GM23338 (cell line): ENCODE measurements at regions not wholly inside any gene's neighbourhood (a gene's known extent, or its start where the extent isn't known, plus 50 kb on each side); places are given as distances from the start of the nearest gene placed in this dataset.

ENCODE experiments used
- ATAC-seq: fragments of 200-7000 bp; cut with Tn5 transposase; 3 replicates; pipeline ENCODE4 v1.9.1; 2020
- DNase-seq: peaks from one replicate; pipeline ENCODE4 v3.0.0-alpha.2; 2015; ENCODE audit warnings: low spot score
- H2AFZ ChIP-seq: fragments of 200-600 bp; sonication (generic); 2 replicates; pipeline ENCODE4 v1.8.0; 2016; ENCODE audit warnings: antibody characterized with exemption, mild to moderate bottlenecking, moderate library complexity
- H3F3A ChIP-seq: fragments of 200-600 bp; sonication (generic); replicated peaks from 2 replicates; pipeline ENCODE4 v1.8.0; 2017; ENCODE audit warnings: antibody characterized with exemption, mixed run types, low read depth
- H3K27ac ChIP-seq: fragments of 200-600 bp; sonication (generic); 2 replicates; pipeline ENCODE4 v1.6.1; 2016; ENCODE audit warnings: low read depth
- H3K27me3 ChIP-seq: fragments of 200-600 bp; sonication (generic); 2 replicates; pipeline ENCODE4 v1.8.0; 2016; ENCODE audit warnings: mild to moderate bottlenecking, mixed run types, moderate library complexity; ENCODE audit not compliant: insufficient read depth
- H3K36me3 ChIP-seq: fragments of 200-600 bp; sonication (generic); 2 replicates; pipeline ENCODE4 v1.8.0; 2016; ENCODE audit warnings: mild to moderate bottlenecking; ENCODE audit not compliant: insufficient read depth
- H3K4me1 ChIP-seq: fragments of 200-600 bp; sonication (generic); 2 replicates; pipeline ENCODE4 v1.8.0; 2016; ENCODE audit warnings: mild to moderate bottlenecking, moderate library complexity; ENCODE audit not compliant: insufficient read depth
- H3K4me2 ChIP-seq: fragments of 200-600 bp; sonication (generic); 2 replicates; pipeline ENCODE4 v1.7.1; 2017; ENCODE audit warnings: mixed run types
- H3K4me3 ChIP-seq: fragments of 200-600 bp; sonication (generic); 2 replicates; pipeline ENCODE4 v1.6.1; 2016; ENCODE audit warnings: mixed run types
- H3K79me2 ChIP-seq: fragments of 200-600 bp; sonication (generic); replicated peaks from 2 replicates; pipeline ENCODE4 v1.8.0; 2017; ENCODE audit warnings: mild to moderate bottlenecking; ENCODE audit not compliant: insufficient read depth
- H3K9me2 ChIP-seq: fragments of 200-600 bp; sonication (generic); 2 replicates; pipeline ENCODE4 v1.8.0; 2017; ENCODE audit not compliant: insufficient read depth
- H4K20me1 ChIP-seq: fragments of 200-600 bp; sonication (generic); replicated peaks from 2 replicates; pipeline ENCODE4 v1.8.0; 2017; ENCODE audit warnings: mild to moderate bottlenecking; ENCODE audit not compliant: insufficient read depth
- H3K27ac Mint-ChIP-seq: 2 replicates; pipeline ENCODE4 v1.8.0; 2020; ENCODE audit warnings: inconsistent platforms, mild to moderate bottlenecking, moderate library complexity, mixed read lengths
- H3K27me3 Mint-ChIP-seq: 3 replicates; pipeline ENCODE4 v1.8.0; 2022; ENCODE audit warnings: low read depth, mild to moderate bottlenecking, moderate library complexity, mixed read lengths, inconsistent platforms; ENCODE audit not compliant: insufficient read depth, poor library complexity
- H3K36me3 Mint-ChIP-seq: 3 replicates; pipeline ENCODE4 v1.8.0; 2021; ENCODE audit warnings: low read depth, mild to moderate bottlenecking, inconsistent platforms, moderate library complexity, mixed read lengths
- H3K4me1 Mint-ChIP-seq: 3 replicates; pipeline ENCODE4 v1.8.0; 2020; ENCODE audit warnings: mild to moderate bottlenecking, inconsistent platforms, mixed read lengths
- H3K4me3 Mint-ChIP-seq: 3 replicates; pipeline ENCODE4 v1.8.0; 2021; ENCODE audit warnings: moderate library complexity, mild to moderate bottlenecking, inconsistent platforms, mixed read lengths
- H3K9me3 Mint-ChIP-seq: 3 replicates; pipeline ENCODE4 v1.8.0; 2020; ENCODE audit warnings: moderate library complexity, mild to moderate bottlenecking, inconsistent platforms, mixed read lengths
- CREB1 ChIP-seq: fragments of 250-450 bp; sonication (Bioruptor Pico); IDR thresholded peaks from 2 replicates; pipeline ENCODE4 v1.5.0; 2020; ENCODE audit warnings: low read depth, mild to moderate bottlenecking, moderate library complexity
- CTCF ChIP-seq, 2 experiments: fragments of 200-600 bp in 1 of 2; sonication (generic) in 1 of 2; conservative IDR thresholded peaks; 2 replicates each; pipeline versions ENCODE4 v1.5.1 to v1.6.1; 2016 to 2017; ENCODE audit warnings: antibody characterized with exemption in 2 of 2, low read depth in 2 of 2, mild to moderate bottlenecking in 2 of 2, moderate library complexity in 1 of 2
- EZH2 ChIP-seq: fragments of 200-600 bp; sonication (generic); IDR thresholded peaks from one replicate; pipeline ENCODE4 v1.8.0; 2017; ENCODE audit warnings: antibody characterized with exemption, mild to moderate bottlenecking, low read depth; ENCODE audit not compliant: unreplicated experiment
- EZH2phosphoT487 ChIP-seq: fragments of 200-600 bp; sonication (generic); IDR thresholded peaks from one replicate; pipeline ENCODE4 v1.8.1; 2018; ENCODE audit warnings: antibody characterized with exemption; ENCODE audit not compliant: unreplicated experiment
- JUNB ChIP-seq: IDR thresholded peaks from one replicate; pipeline ENCODE4 v1.6.1; 2016; ENCODE audit warnings: antibody characterized with exemption; ENCODE audit not compliant: unreplicated experiment
- NANOG ChIP-seq: IDR thresholded peaks from 2 replicates; pipeline ENCODE4 v1.6.1; 2016; ENCODE audit warnings: antibody characterized with exemption, borderline replicate concordance
- POLR2AphosphoS5 ChIP-seq: IDR thresholded peaks from 2 replicates; pipeline ENCODE4 v1.6.1; 2016; ENCODE audit warnings: antibody characterized with exemption, low read depth
- REST ChIP-seq: IDR thresholded peaks from one replicate; pipeline ENCODE4 v1.6.1; 2018; ENCODE audit warnings: antibody characterized with exemption; ENCODE audit not compliant: unreplicated experiment
- STAT1 ChIP-seq: IDR thresholded peaks from one replicate; pipeline ENCODE4 v1.6.1; 2016; ENCODE audit warnings: antibody characterized with exemption; ENCODE audit not compliant: unreplicated experiment
- ZNF114 ChIP-seq: fragments of 250-450 bp; sonication (Bioruptor Pico); IDR thresholded peaks from 2 replicates; pipeline ENCODE4 v1.5.0; 2020; ENCODE audit warnings: mild to moderate bottlenecking, moderate library complexity
- ZNF331 ChIP-seq: fragments of 250-450 bp; sonication (Bioruptor Pico); IDR thresholded peaks from 2 replicates; pipeline ENCODE4 v1.5.0; 2020; ENCODE audit warnings: low read depth, mild to moderate bottlenecking, moderate library complexity
- TF ChIP-seq, protein P1 (sequence below): IDR thresholded peaks from 2 replicates; pipeline ENCODE4 v1.6.1; 2016; ENCODE audit warnings: antibody characterized with exemption
- TF ChIP-seq, protein P2 (sequence below): fragments of 250-450 bp; sonication (Bioruptor Pico); IDR thresholded peaks from 2 replicates; pipeline ENCODE4 v1.5.0; 2020; ENCODE audit warnings: mild to moderate bottlenecking, moderate library complexity

DNA sequence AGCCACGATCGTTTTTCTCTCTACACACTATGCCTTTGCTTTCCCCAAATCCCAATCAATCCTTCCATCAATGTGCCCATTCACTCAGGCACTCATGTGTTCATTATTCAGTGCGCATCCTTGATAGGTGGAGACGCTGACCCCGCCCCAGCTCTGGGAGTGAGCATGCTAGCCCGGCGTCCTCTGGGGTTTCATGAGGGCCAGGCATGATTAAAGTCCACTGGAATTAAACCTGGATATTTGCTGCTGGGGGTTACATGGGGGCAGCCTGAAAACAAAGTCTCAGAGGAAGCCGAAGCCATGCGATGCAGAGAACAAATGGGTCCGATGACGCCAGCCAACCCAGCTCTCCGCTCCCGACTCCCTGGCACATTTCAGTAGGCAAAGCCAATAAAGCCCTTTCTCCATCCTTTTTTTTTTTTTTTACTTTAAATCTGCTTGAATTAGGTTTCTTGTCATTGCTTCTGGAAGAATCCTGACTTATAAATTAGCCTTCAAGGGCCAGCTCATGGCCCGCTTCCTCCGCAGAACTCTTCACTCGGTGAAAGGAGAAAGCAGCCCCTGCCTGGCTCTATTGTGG is 316.4 kb upstream of the ID2 start:
- Histone ChIP-seq H3K4me2 (no peak overlapping the region), H3F3A (no peaks in the 10 kb centered on the region), H3K79me2 (no peaks in the 10 kb centered on the region), H2AFZ (no peak overlapping the region), H3K36me3 (no peaks in the 10 kb centered on the region), H3K9me2 (no peaks in the 10 kb centered on the region), H4K20me1 (no peaks in the 10 kb centered on the region), H3K27me3 (no peaks in the 10 kb centered on the region), H3K27ac (no peak overlapping the region), H3K4me1 (no peaks in the 10 kb centered on the region), H3K4me3 (no peak overlapping the region)
- ATAC-seq: no peak
- H3K4me3 Mint-ChIP-seq: no peak overlapping the region
- peaks cover 8% of the 10 kb centered on the region; the same call in 2 of the 3 replicates for H3K4me1 Mint-ChIP-seq
- TF ChIP-seq REST (no peak), EZH2phosphoT487 (no peak), JUNB (no peak), CTCF (conservative IDR thresholded peaks at IDR 0.05; ENCODE audit: low read depth in 2 of 2) (no peak), ZNF114 (CRISPR knock-in tag) (no peak), STAT1 (no peak), CREB1 (CRISPR knock-in tag) (no peak), EZH2 (no peak), NANOG (no peak), POLR2AphosphoS5 (no peak), ZNF331 (CRISPR knock-in tag) (no peak)
- TF ChIP-seq, protein P1, sequence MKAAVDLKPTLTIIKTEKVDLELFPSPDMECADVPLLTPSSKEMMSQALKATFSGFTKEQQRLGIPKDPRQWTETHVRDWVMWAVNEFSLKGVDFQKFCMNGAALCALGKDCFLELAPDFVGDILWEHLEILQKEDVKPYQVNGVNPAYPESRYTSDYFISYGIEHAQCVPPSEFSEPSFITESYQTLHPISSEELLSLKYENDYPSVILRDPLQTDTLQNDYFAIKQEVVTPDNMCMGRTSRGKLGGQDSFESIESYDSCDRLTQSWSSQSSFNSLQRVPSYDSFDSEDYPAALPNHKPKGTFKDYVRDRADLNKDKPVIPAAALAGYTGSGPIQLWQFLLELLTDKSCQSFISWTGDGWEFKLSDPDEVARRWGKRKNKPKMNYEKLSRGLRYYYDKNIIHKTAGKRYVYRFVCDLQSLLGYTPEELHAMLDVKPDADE: no peak
- TF ChIP-seq, protein P2, sequence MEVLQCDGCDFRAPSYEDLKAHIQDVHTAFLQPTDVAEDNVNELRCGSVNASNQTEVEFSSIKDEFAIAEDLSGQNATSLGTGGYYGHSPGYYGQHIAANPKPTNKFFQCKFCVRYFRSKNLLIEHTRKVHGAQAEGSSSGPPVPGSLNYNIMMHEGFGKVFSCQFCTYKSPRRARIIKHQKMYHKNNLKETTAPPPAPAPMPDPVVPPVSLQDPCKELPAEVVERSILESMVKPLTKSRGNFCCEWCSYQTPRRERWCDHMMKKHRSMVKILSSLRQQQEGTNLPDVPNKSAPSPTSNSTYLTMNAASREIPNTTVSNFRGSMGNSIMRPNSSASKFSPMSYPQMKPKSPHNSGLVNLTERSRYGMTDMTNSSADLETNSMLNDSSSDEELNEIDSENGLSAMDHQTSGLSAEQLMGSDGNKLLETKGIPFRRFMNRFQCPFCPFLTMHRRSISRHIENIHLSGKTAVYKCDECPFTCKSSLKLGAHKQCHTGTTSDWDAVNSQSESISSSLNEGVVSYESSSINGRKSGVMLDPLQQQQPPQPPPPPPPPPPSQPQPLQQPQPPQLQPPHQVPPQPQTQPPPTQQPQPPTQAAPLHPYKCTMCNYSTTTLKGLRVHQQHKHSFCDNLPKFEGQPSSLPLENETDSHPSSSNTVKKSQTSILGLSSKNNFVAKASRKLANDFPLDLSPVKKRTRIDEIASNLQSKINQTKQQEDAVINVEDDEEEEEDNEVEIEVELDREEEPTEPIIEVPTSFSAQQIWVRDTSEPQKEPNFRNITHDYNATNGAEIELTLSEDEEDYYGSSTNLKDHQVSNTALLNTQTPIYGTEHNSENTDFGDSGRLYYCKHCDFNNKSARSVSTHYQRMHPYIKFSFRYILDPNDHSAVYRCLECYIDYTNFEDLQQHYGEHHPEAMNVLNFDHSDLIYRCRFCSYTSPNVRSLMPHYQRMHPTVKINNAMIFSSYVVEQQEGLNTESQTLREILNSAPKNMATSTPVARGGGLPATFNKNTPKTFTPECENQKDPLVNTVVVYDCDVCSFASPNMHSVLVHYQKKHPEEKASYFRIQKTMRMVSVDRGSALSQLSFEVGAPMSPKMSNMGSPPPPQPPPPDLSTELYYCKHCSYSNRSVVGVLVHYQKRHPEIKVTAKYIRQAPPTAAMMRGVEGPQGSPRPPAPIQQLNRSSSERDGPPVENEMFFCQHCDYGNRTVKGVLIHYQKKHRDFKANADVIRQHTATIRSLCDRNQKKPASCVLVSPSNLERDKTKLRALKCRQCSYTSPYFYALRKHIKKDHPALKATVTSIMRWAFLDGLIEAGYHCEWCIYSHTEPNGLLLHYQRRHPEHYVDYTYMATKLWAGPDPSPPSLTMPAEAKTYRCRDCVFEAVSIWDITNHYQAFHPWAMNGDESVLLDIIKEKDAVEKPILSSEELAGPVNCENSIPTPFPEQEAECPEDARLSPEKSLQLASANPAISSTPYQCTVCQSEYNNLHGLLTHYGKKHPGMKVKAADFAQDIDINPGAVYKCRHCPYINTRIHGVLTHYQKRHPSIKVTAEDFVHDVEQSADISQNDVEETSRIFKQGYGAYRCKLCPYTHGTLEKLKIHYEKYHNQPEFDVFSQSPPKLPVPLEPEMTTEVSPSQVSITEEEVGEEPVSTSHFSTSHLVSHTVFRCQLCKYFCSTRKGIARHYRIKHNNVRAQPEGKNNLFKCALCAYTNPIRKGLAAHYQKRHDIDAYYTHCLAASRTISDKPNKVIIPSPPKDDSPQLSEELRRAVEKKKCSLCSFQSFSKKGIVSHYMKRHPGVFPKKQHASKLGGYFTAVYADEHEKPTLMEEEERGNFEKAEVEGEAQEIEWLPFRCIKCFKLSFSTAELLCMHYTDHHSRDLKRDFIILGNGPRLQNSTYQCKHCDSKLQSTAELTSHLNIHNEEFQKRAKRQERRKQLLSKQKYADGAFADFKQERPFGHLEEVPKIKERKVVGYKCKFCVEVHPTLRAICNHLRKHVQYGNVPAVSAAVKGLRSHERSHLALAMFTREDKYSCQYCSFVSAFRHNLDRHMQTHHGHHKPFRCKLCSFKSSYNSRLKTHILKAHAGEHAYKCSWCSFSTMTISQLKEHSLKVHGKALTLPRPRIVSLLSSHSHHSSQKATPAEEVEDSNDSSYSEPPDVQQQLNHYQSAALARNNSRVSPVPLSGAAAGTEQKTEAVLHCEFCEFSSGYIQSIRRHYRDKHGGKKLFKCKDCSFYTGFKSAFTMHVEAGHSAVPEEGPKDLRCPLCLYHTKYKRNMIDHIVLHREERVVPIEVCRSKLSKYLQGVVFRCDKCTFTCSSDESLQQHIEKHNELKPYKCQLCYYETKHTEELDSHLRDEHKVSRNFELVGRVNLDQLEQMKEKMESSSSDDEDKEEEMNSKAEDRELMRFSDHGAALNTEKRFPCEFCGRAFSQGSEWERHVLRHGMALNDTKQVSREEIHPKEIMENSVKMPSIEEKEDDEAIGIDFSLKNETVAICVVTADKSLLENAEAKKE (CRISPR knock-in tag): no peak
- no peaks in the 10 kb centered on the region for H3K36me3 Mint-ChIP-seq
- DNase-seq: no peak
- no peak overlapping the region for H3K27ac Mint-ChIP-seq
- no peaks in the 10 kb centered on the region for H3K9me3 Mint-ChIP-seq
- peaks cover 3% of the 10 kb centered on the region for H3K27me3 Mint-ChIP-seq
